ENCODE measurements at regions not wholly inside any gene's neighbourhood (a gene's known extent, or its start where the extent isn't known, plus 50 kb on each side); places are given as distances from the start of the nearest gene placed in this dataset.

- H3K79me2 ChIP-seq (ENCODE audit: insufficient read depth, low read length), result no peaks in the 10 kb centered on the region
- no peaks in the 10 kb centered on the region for H3K36me3 ChIP-seq (ENCODE audit: insufficient read depth, low read length)
- no peak overlapping the region for H3K27ac ChIP-seq (ENCODE audit: low read depth, low read length, poor library complexity, severe bottlenecking)
- no peak overlapping the region for H2AFZ ChIP-seq (ENCODE audit: low read length)
- H3K27me3 ChIP-seq (ENCODE audit: insufficient read depth, low read length), result no peaks in the 10 kb centered on the region
- H4K20me1 ChIP-seq (ENCODE audit: insufficient read depth, low read length), result no peaks in the 10 kb centered on the region
- no peak overlapping the region for H3K9ac ChIP-seq (ENCODE audit: low read length)
- H3K9me3 ChIP-seq (ENCODE audit: low read length), result no peaks in the 10 kb centered on the region
- H3K4me1 ChIP-seq (ENCODE audit: insufficient read depth, low read length, severe bottlenecking), result no peaks in the 10 kb centered on the region
- no peaks in the 10 kb centered on the region for H3F3A ChIP-seq (ENCODE audit: insufficient read depth, low read length)
- no peaks in the 10 kb centered on the region for H3K9me2 ChIP-seq (ENCODE audit: low read depth, low read length)
- no peak overlapping the region for H3K4me2 ChIP-seq (ENCODE audit: low read length)
- H3K4me3 ChIP-seq (ENCODE audit: low read depth, low read length, poor library complexity, severe bottlenecking), result no peak overlapping the region
- no peak for TF ChIP-seq EZH2 (IDR thresholded peaks at IDR 0.05; ENCODE audit: borderline replicate concordance, low read length)
- no peak for TF ChIP-seq CTCF (IDR thresholded peaks at IDR 0.05; ENCODE audit: low read length)
Measured at GRCh38 chr7:72490301-72490700, 78.2 kb upstream of the CALN1 start.

- Histone ChIP-seq H4K20me1 (ENCODE audit: insufficient read depth, low read length) (no peaks in the 10 kb centered on the region), H3K79me2 (ENCODE audit: insufficient read depth, low read length) (no peaks in the 10 kb centered on the region), H3K4me3 (ENCODE audit: low read depth, low read length, poor library complexity, severe bottlenecking) (no peak overlapping the region), H3K27ac (ENCODE audit: low read depth, low read length, poor library complexity, severe bottlenecking) (no peak overlapping the region), H3K4me2 (ENCODE audit: low read length) (no peak overlapping the region), H3K9me2 (ENCODE audit: low read depth, low read length) (no peaks in the 10 kb centered on the region), H3K9me3 (ENCODE audit: low read length) (no peaks in the 10 kb centered on the region), H3K36me3 (ENCODE audit: insufficient read depth, low read length) (no peaks in the 10 kb centered on the region), H3F3A (ENCODE audit: insufficient read depth, low read length) (no peaks in the 10 kb centered on the region), H3K4me1 (ENCODE audit: insufficient read depth, low read length, severe bottlenecking) (no peaks in the 10 kb centered on the region), H3K9ac (ENCODE audit: low read length) (no peak overlapping the region), H2AFZ (ENCODE audit: low read length) (no peak overlapping the region), H3K27me3 (ENCODE audit: insufficient read depth, low read length) (no peaks in the 10 kb centered on the region)
- no peak for TF ChIP-seq EZH2 (IDR thresholded peaks at IDR 0.05; ENCODE audit: borderline replicate concordance, low read length)
- TF ChIP-seq CTCF (IDR thresholded peaks at IDR 0.05; ENCODE audit: low read length), result no peak
Measured at GRCh38 chr7:72481934-72482333, 69.8 kb upstream of the CALN1 start.

- TF ChIP-seq EZH2 (IDR thresholded peaks at IDR 0.05; ENCODE audit: borderline replicate concordance, low read length) (no peak), CTCF (IDR thresholded peaks at IDR 0.05; ENCODE audit: low read length) (peak; percentile 29; the same call in 1 of the 2 replicates)
- H3K79me2 ChIP-seq (ENCODE audit: insufficient read depth, low read length), result no peaks in the 10 kb centered on the region
- no peaks in the 10 kb centered on the region for H3K27me3 ChIP-seq (ENCODE audit: insufficient read depth, low read length)
Measured at GRCh38 chr7:72476608-72477305, 64.6 kb upstream of the CALN1 start.

More at GRCh38 chr7:72476608-72477305, 64.6 kb upstream of the CALN1 start:
- no peaks in the 10 kb centered on the region for H3K4me1 ChIP-seq (ENCODE audit: insufficient read depth, low read length, severe bottlenecking)
- no peaks in the 10 kb centered on the region for H3K36me3 ChIP-seq (ENCODE audit: insufficient read depth, low read length)
- H2AFZ ChIP-seq (ENCODE audit: low read length), result no peak overlapping the region
- no peak overlapping the region for H3K4me3 ChIP-seq (ENCODE audit: low read depth, low read length, poor library complexity, severe bottlenecking)
- H3K9me2 ChIP-seq (ENCODE audit: low read depth, low read length), result no peaks in the 10 kb centered on the region
- no peak overlapping the region for H3K9ac ChIP-seq (ENCODE audit: low read length)
- H3K9me3 ChIP-seq (ENCODE audit: low read length), result no peaks in the 10 kb centered on the region
- no peaks in the 10 kb centered on the region for H3F3A ChIP-seq (ENCODE audit: insufficient read depth, low read length)
- H3K27ac ChIP-seq (ENCODE audit: low read depth, low read length, poor library complexity, severe bottlenecking), result no peak overlapping the region
- no peaks in the 10 kb centered on the region for H4K20me1 ChIP-seq (ENCODE audit: insufficient read depth, low read length)
- H3K4me2 ChIP-seq (ENCODE audit: low read length), result no peak overlapping the region

All from OCI-LY1 (cell line).